Natural killer cell (primary cell): ENCODE measurements at regions not wholly inside any gene's neighbourhood (a gene's known extent, or its start where the extent isn't known, plus 50 kb on each side); places are given as distances from the start of the nearest gene placed in this dataset.

Experiments
- ATAC-seq, 3 donors: fragments of 150-1000 bp in 2 of 3; fragments of 200-7000 bp in 1 of 3; cut with Tn5 transposase; 1 replicate in 1 of 3; 2 replicates in 2 of 3; pipeline ENCODE4 v1.10.0; 2021; ENCODE audit warnings: mild to moderate bottlenecking in 2 of 3, moderate library complexity in 2 of 3
- DNase-seq, 2 donors: peaks; one replicate each; pipeline versions ENCODE4 v3.0.0 to v3.0.0-alpha.2; 2013 to 2021; ENCODE audit warnings: mixed read lengths in 1 of 2
- H3K27ac ChIP-seq: one replicate; pipeline ENCODE4 v1.5.1; 2013; ENCODE audit warnings: mild to moderate bottlenecking, low read length
- H3K27me3 ChIP-seq: one replicate; pipeline ENCODE4 v1.6.1; 2013; ENCODE audit warnings: low read length; ENCODE audit not compliant: control insufficient read depth, insufficient read depth
- H3K36me3 ChIP-seq: one replicate; pipeline ENCODE4 v1.6.1; 2013; ENCODE audit warnings: low read length; ENCODE audit not compliant: control insufficient read depth, insufficient read depth
- H3K4me1 ChIP-seq: one replicate; pipeline ENCODE4 v1.6.1; 2013; ENCODE audit warnings: low read length; ENCODE audit not compliant: control insufficient read depth, insufficient read depth
- H3K4me3 ChIP-seq: one replicate; pipeline ENCODE4 v1.5.1; 2013; ENCODE audit warnings: low read length
- H3K9me3 ChIP-seq: one replicate; pipeline ENCODE4 v1.6.1; 2013; ENCODE audit warnings: low read length; ENCODE audit not compliant: control insufficient read depth, insufficient read depth
- H3K27ac Mint-ChIP-seq, 2 donors: one replicate each; pipeline ENCODE4 v1.8.0; 2022; ENCODE audit warnings: mild to moderate bottlenecking in 2 of 2, mixed read lengths in 2 of 2, moderate library complexity in 1 of 2
- H3K27me3 Mint-ChIP-seq, 2 donors: one replicate each; pipeline ENCODE4 v1.8.0; 2022; ENCODE audit warnings: low read depth in 2 of 2, mixed read lengths in 2 of 2
- H3K36me3 Mint-ChIP-seq: one replicate; pipeline ENCODE4 v1.8.0; 2022; ENCODE audit warnings: mixed read lengths
- H3K4me1 Mint-ChIP-seq, 2 donors: one replicate each; pipeline ENCODE4 v1.8.0; 2022; ENCODE audit warnings: mixed read lengths in 2 of 2
- H3K4me3 Mint-ChIP-seq: one replicate; pipeline ENCODE4 v1.8.0; 2022; ENCODE audit warnings: mild to moderate bottlenecking, moderate library complexity, mixed read lengths
- H3K9me3 Mint-ChIP-seq, 2 donors: one replicate each; pipeline ENCODE4 v1.8.0; 2022; ENCODE audit warnings: mixed read lengths in 2 of 2
- WGBS: methylation state at CpG from one replicate; pipeline ENCODE4 v1.1.7; 2013; ENCODE audit warnings: missing lambda C conversion rate; ENCODE audit not compliant: insufficient coverage; 5-methylcytosine and 5-hydroxymethylcytosine counted together
- intact Hi-C: fragments of 100-400 bp; cut with micrococcal nuclease; formaldehyde crosslinking; loops from one replicate; pipeline ENCODE4 v1.14.2; 2022
- TF ChIP-seq, protein P1 (sequence below): fragments of 200-600 bp; IDR thresholded peaks from one replicate; pipeline ENCODE4 v1.8.0; 2022; ENCODE audit warnings: antibody characterized with exemption

GRCh38 chr18:70423988-70424387, 135.1 kb downstream of the SOCS6 start:
- no peaks in the 10 kb centered on the region for H3K9me3 Mint-ChIP-seq
- TF ChIP-seq, protein P1, sequence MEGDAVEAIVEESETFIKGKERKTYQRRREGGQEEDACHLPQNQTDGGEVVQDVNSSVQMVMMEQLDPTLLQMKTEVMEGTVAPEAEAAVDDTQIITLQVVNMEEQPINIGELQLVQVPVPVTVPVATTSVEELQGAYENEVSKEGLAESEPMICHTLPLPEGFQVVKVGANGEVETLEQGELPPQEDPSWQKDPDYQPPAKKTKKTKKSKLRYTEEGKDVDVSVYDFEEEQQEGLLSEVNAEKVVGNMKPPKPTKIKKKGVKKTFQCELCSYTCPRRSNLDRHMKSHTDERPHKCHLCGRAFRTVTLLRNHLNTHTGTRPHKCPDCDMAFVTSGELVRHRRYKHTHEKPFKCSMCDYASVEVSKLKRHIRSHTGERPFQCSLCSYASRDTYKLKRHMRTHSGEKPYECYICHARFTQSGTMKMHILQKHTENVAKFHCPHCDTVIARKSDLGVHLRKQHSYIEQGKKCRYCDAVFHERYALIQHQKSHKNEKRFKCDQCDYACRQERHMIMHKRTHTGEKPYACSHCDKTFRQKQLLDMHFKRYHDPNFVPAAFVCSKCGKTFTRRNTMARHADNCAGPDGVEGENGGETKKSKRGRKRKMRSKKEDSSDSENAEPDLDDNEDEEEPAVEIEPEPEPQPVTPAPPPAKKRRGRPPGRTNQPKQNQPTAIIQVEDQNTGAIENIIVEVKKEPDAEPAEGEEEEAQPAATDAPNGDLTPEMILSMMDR: no peak
- ATAC-seq: no peak
- no peaks in the 10 kb centered on the region for H3K36me3 Mint-ChIP-seq
- H3K4me3 Mint-ChIP-seq: no peak overlapping the region
- Histone ChIP-seq H3K4me1 (no peaks in the 10 kb centered on the region), H3K9me3 (no peaks in the 10 kb centered on the region), H3K27ac (no peak overlapping the region), H3K36me3 (no peaks in the 10 kb centered on the region), H3K27me3 (no peaks in the 10 kb centered on the region), H3K4me3 (no peak overlapping the region)
- H3K4me1 Mint-ChIP-seq: peaks cover 0 to 5% of the 10 kb centered on the region in 2 donors
- no peak for DNase-seq
- no peaks in the 10 kb centered on the region for H3K27me3 Mint-ChIP-seq
- intact Hi-C loops: no loop called here
- no peak overlapping the region for H3K27ac Mint-ChIP-seq
- WGBS: 76% methylated on average over 4 of the region's 4 CpGs

GRCh38 chr18:70423120-70423519, 134.3 kb downstream of the SOCS6 start:
- no peak overlapping the region for H3K27ac Mint-ChIP-seq
- H3K27me3 Mint-ChIP-seq: no peaks in the 10 kb centered on the region
- H3K4me3 ChIP-seq: no peak overlapping the region
- H3K36me3 ChIP-seq: no peaks in the 10 kb centered on the region
- H3K27me3 ChIP-seq: no peaks in the 10 kb centered on the region
- H3K4me1 ChIP-seq: no peaks in the 10 kb centered on the region
- H3K4me3 Mint-ChIP-seq: no peak overlapping the region
- ATAC-seq: no peak
- no peaks in the 10 kb centered on the region for H3K36me3 Mint-ChIP-seq
- 59% methylated on average over 5 of the region's 5 CpGs for WGBS
- intact Hi-C loops: no loop called here
- H3K27ac ChIP-seq: no peak overlapping the region
- TF ChIP-seq, protein P1: no peak
- peaks cover 0 to 5% of the 10 kb centered on the region in 2 donors for H3K4me1 Mint-ChIP-seq
- no peaks in the 10 kb centered on the region for H3K9me3 Mint-ChIP-seq
- DNase-seq: no peak
- H3K9me3 ChIP-seq: no peaks in the 10 kb centered on the region

DNA sequence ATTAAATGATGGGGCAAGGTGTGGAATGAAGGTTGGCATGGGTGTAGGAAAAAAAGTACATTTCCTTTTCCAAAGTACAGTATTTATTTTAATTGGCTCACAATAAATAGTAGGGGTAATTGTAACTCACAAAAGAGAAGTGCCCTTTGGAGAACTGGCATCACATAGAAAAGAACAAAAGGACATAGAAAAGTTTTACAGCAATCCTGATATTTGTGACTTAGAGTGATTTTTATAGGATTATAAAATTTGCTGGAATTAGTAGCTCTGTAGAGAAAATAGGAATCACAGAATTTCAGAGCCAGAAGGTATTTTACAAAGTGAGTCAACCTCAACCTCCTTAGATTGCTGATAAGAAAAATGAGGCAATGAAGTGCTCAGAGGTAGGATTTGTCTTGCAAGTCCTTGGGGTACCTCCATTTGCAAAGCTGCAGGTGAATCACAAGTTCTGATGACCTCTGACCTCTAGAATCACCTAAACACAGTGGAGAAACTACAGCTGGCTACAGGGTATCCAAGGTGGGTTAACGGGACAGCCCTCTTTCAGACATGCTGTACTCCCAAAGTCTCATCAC, 133.6 kb downstream of the SOCS6 start:
- ATAC-seq: no peak
- WGBS: 67% methylated on average over 1 of the region's 1 CpG
- TF ChIP-seq, protein P1: no peak
- no peak overlapping the region for H3K4me3 Mint-ChIP-seq
- no peaks in the 10 kb centered on the region for H3K9me3 ChIP-seq
- no peaks in the 10 kb centered on the region for H3K4me1 ChIP-seq
- intact Hi-C loops: no loop called here
- no peak for DNase-seq
- H3K27me3 Mint-ChIP-seq: no peaks in the 10 kb centered on the region
- no peak overlapping the region for H3K4me3 ChIP-seq
- no peaks in the 10 kb centered on the region for H3K36me3 ChIP-seq
- no peaks in the 10 kb centered on the region for H3K9me3 Mint-ChIP-seq
- no peak overlapping the region for H3K27ac Mint-ChIP-seq
- H3K27me3 ChIP-seq: no peaks in the 10 kb centered on the region
- H3K4me1 Mint-ChIP-seq: peaks cover 0 to 5% of the 10 kb centered on the region in 2 donors
- H3K27ac ChIP-seq: no peak overlapping the region
- H3K36me3 Mint-ChIP-seq: no peaks in the 10 kb centered on the region
